GM21786 (cell line): ENCODE measurements at regions not wholly inside any gene's neighbourhood (a gene's known extent, or its start where the extent isn't known, plus 50 kb on each side); places are given as distances from the start of the nearest gene placed in this dataset.
"Not testable (repeated sequence)": the region's sequence is repeated elsewhere in the genome, so short reads cannot be mapped to it uniquely, and the experiment has no call there.

Source experiments
- ATAC-seq: cut with Tn5 transposase; IDR thresholded peaks from one replicate; pipeline ENCODE4 v1.9.1; 2021; ENCODE audit not compliant: unreplicated experiment

- no peak for ATAC-seq
Observed at GRCh38 chr2:150271952-150272802, 215.3 kb downstream of the RND3 start.

- ATAC-seq: no peak
Observed at GRCh38 chr2:150267651-150268415, 219.6 kb downstream of the RND3 start.

GRCh38 chr2:150266931-150267330, 220.5 kb downstream of the RND3 start:
- ATAC-seq: no peak

- ATAC-seq: no peak
Observed at GRCh38 chr2:150264442-150264841, 223.0 kb downstream of the RND3 start.

- no peak for ATAC-seq
Observed at GRCh38 chr2:150261691-150262090, 225.8 kb downstream of the RND3 start.

GRCh38 chr2:150260636-150261035, 226.8 kb downstream of the RND3 start:
- ATAC-seq: no peak

- no peak for ATAC-seq
Observed at GRCh38 chr2:150259746-150260145, 227.7 kb downstream of the RND3 start.

- no peak for ATAC-seq
Observed at GRCh38 chr2:150258781-150259307, 228.6 kb downstream of the RND3 start.

GRCh38 chr2:150256736-150257135, 230.7 kb downstream of the RND3 start:
- no peak for ATAC-seq

GRCh38 chr2:150255528-150255927, 231.9 kb downstream of the RND3 start:
- ATAC-seq: no peak

- not testable (repeated sequence) for ATAC-seq
Observed at GRCh38 chr2:150249735-150250134, 237.7 kb downstream of the RND3 start.

GRCh38 chr2:150247481-150247880, 240.0 kb downstream of the RND3 start:
- no peak for ATAC-seq

GRCh38 chr2:150234787-150235446, 252.6 kb downstream of the RND3 start:
- ATAC-seq: no peak

GRCh38 chr2:150232871-150233270, 254.6 kb downstream of the RND3 start:
- no peak for ATAC-seq

GRCh38 chr2:150232321-150232720, 255.1 kb downstream of the RND3 start:
- ATAC-seq: no peak

- ATAC-seq: no peak
Observed at GRCh38 chr2:150230616-150231015, 256.9 kb downstream of the RND3 start.

GRCh38 chr2:150230004-150230403, 257.5 kb downstream of the RND3 start:
- no peak for ATAC-seq

GRCh38 chr2:150228936-150229335, 258.5 kb downstream of the RND3 start:
- ATAC-seq: no peak

GRCh38 chr2:150225030-150225429, 262.4 kb downstream of the RND3 start:
- no peak for ATAC-seq

- no peak for ATAC-seq
Observed at GRCh38 chr2:150224321-150224720, 263.1 kb downstream of the RND3 start.

GRCh38 chr2:150222942-150223341, 264.5 kb downstream of the RND3 start:
- no peak for ATAC-seq
